SK-N-DZ (cell line): ENCODE measurements at regions not wholly inside any gene's neighbourhood (a gene's known extent, or its start where the extent isn't known, plus 50 kb on each side); places are given as distances from the start of the nearest gene placed in this dataset.

Experiments used
- DNase-seq: peaks from one replicate; pipeline ENCODE4 v3.0.0-alpha.2; 2015; ENCODE audit warnings: low spot score

DNA sequence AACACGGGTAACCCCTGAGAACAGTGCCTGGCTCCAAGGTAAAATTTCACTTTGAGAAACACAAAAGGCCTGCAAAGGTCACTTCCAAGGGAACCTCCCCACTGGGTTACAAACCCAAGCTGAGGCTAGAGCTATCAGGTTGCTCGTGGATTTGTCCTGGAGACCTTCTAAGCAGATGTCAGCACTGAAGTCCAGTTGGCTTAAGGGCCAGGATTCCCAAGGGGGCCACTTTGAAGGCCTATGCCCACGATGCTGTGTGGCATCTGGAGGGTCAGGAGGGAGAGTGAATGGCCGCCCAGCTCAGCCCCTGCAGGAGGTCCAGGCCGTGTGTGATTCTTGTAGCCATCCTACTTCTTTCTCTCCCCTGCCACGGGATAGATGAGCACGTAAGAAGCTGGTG is 100.2 kb upstream of the FSTL4 start:
- DNase-seq: no peak

DNA sequence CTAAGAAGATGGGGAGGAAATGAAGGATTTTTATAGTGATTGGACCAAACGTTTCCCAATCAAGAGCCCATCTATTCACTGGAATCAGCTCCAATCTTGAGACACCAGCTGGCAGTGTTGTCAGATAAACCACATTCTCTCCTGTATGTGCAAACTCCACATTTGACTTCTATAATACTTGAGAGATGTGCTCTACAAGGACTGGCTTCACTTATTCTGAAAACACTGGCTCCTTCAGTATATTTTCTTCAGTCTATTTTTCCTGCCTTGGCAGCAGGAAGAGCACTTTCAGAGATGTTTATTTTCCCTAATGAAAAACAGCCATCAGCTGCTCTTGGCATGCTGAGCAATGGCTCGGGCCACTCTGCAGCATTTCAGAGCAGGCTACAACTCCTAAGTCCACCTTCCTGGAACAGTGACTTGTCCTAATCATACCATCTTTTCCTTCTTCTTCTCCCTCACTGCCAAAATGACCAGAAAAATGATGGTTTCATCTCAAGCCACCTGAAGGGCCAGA is 96.9 kb upstream of the FSTL4 start:
- DNase-seq: no peak

DNA sequence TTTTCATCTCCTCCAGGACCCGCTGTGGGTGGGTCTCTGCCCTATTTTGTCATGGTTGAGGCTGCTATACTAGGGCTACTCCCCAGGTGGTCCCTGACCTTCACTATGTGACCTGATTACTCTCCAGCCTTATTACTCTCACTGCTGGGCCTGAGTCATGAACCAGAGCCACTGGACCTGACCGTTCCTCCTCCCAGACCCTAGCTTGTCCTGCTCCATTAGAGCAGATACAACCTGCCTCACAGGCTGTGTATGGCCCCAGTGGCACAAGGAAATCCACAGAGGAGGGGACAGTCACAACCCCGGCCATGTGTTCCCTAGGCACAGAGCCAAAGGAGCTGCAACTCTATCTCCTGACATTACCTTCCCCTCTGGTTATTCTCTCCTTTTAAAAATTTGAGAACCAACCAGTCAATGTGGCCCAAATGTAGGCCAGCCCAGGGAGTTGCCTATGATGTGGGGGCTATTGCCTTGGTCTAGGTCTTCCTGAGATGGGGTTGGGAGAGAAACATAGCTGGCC is 96.0 kb upstream of the FSTL4 start:
- no peak for DNase-seq

DNA sequence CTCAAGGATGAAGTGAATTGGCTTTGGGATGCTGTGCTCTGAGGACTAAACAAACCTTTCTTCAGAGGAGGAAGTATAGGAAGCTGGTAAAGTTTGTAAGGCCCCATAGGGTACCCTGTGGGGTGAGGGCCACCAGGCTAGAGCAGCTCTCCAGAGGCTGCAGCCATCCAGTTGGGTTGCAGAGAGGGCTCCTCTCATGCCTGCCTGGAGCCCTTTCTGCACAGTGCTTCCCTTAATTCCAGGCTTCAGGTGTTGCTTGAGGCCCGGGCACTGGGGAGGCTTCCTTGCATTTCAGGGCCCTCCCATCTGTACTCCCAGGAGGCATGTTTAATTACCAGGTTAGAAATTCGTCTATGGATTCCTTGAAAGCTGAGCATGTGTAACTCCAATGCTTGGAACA is 95.3 kb upstream of the FSTL4 start:
- DNase-seq: no peak

- no peak for DNase-seq
These were observed 94.4 kb upstream of the FSTL4 start for GRCh38 chr5:133706506-133707430.

DNA sequence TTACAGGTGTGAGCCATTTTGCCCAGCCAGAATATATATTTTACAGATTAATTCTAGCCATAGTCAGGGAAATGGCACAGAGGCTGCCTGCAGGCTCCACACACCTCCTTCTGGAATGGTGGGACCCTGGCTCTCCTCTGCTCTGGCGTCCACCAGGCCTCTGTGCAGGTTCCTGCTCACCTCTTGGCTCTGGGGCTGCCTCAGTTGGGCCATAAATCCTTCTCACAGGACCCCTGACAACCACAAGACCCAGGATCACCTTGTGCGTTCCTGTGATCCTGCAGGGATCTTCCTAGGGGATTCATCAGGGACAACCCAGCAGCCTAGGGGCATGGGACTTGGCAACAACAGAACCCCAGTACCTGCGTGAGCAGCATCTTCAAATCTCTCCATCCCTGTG is 93.0 kb upstream of the FSTL4 start:
- no peak for DNase-seq

- DNase-seq: no peak
These were observed 92.1 kb upstream of the FSTL4 start for GRCh38 chr5:133704411-133704810.

GRCh38 chr5:133703935-133704334 is 91.6 kb upstream of the FSTL4 start:
- DNase-seq: peak; percentile 60

GRCh38 chr5:133702791-133703770 is 90.7 kb upstream of the FSTL4 start:
- DNase-seq: peak; percentile 78

- peak; percentile 45 for DNase-seq
These were observed 89.5 kb upstream of the FSTL4 start for GRCh38 chr5:133701871-133702270.

- DNase-seq: no peak
These were observed 87.9 kb upstream of the FSTL4 start for GRCh38 chr5:133700251-133700650.

- no peak for DNase-seq
These were observed 86.5 kb upstream of the FSTL4 start for GRCh38 chr5:133698646-133699526.

DNA sequence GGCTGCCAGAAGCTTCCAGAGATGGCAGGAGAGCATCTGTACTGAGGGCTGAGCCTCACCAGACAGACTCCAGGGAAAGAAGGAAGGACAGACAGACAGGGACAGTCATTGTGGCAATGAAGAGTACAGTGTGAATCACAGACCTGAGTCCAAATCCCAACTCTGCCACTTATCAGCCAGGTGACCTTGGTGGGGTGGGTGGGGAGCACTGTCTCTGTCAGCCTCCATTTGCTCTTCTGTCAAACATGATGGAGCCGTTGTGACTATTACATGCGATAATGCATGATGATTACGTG is 85.9 kb upstream of the FSTL4 start:
- DNase-seq: no peak

- DNase-seq: no peak
These were observed 85.4 kb upstream of the FSTL4 start for GRCh38 chr5:133697536-133698258.

DNA sequence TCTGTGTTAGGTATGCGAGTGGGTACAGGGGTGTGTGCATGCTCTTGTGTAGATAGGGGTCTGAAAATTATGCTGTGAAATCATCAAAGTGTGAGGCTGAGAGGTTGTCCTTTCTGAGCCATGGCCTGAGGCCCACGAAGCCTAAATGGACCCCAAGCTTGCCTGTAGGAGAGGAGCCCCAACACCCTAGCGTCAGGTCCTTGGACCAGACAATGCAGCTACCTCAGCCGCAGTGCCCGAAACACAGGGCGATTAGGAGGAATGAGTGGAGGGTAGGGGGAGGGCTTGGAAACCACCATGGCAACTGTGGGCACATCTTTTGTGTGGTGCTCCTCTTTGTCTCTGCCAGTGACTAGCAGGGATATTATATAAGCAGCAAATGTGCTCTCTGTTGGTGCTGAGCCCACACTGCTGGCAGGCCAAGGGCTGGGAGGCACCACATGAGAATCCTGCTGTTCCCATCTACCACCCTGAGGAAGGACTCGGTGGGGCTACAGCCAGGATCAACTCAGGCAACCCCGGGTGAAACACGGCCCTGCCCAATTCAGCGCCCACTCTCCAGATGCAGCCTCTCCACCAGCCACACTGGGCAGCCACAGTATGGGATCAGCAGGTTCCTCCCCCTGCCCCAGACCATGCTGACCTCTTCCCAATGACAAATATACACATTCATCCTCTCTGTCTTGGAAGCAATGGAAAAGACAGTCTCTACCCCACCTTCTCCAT is 84.6 kb upstream of the FSTL4 start:
- DNase-seq: no peak

DNA sequence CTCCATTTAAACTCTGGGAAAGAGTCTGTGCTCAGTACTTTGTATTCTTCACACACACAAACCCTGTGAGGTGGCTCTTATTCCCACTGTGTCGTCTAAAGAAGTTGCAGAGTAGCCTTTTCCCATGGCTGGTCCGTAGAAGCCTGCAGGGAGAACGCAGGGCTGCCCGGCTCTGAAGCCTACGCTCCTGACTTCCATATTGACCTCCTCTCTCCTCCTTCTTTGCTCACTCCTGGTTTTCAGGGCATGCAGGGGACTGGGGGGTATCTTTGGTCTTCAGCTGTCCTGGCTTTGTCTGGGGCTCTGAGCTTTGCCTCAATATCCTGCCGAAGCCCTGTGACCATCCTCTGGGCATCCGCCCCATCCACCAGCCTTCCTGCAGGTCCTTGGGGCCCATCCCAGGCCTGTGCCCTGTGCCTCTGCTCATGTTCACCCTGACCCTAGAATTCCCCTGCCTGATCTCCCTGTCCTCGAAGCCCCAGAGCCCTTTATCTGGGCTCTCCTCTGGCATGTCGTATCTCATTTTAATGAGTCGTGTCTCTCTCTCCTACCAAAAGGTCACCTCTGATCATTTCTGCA is 83.8 kb upstream of the FSTL4 start:
- DNase-seq: no peak

GRCh38 chr5:133694181-133694831 is 82.0 kb upstream of the FSTL4 start:
- no peak for DNase-seq

- no peak for DNase-seq
These were observed 79.1 kb upstream of the FSTL4 start for GRCh38 chr5:133691448-133691847.

DNA sequence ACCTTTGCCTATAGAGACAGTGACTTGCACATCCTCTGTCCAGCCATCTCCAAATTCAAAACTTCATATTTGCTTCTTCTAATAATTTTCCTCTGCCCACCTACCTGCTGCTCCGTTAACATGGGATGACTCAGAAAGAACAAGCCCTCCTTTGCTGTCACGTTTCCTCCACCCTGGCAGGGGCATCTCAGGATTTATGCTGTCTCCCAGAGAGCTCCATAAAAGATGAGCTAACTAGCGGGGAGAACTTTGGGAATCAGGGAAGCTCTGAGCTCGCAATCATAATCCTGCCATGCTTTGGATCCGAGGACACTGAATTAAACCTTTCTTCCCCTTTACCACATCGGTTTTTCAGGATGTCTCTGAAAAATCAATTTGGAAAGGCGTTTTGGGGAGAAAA is 78.4 kb upstream of the FSTL4 start:
- no peak for DNase-seq
